NCI-H69 (cell line): ENCODE measurements at regions not wholly inside any gene's neighbourhood (a gene's known extent, or its start where the extent isn't known, plus 50 kb on each side); places are given as distances from the start of the nearest gene placed in this dataset.

Experiments
- DNase-seq: peaks from one replicate; lab custom pipeline; 2025; lab: John Stamatoyannopoulos, UW

DNA sequence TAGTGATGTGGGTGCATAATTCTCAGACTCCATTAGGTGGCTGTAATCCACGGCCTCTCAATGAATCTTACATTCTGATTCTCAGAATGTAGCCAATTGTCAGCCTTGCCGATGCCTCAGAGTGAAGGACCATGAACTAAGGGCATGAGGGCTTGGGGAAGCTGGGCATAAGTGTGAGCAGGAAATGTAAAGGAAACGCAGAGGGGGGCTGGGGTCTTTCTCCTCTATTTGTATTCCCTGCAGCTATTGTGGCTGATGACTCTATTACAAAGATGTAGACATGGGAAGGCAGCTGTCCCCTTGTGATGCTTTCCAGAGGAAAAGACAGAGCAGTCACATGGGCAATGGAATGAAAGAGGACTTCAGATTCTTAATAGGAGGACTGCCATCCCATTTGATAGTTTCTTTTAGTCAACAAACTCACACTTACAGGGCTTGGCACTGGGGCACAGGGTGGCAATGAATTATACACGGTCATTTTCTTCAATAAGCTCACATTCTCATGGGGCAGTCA is 353.2 kb upstream of the PKDCC start:
- no peak for DNase-seq

DNA sequence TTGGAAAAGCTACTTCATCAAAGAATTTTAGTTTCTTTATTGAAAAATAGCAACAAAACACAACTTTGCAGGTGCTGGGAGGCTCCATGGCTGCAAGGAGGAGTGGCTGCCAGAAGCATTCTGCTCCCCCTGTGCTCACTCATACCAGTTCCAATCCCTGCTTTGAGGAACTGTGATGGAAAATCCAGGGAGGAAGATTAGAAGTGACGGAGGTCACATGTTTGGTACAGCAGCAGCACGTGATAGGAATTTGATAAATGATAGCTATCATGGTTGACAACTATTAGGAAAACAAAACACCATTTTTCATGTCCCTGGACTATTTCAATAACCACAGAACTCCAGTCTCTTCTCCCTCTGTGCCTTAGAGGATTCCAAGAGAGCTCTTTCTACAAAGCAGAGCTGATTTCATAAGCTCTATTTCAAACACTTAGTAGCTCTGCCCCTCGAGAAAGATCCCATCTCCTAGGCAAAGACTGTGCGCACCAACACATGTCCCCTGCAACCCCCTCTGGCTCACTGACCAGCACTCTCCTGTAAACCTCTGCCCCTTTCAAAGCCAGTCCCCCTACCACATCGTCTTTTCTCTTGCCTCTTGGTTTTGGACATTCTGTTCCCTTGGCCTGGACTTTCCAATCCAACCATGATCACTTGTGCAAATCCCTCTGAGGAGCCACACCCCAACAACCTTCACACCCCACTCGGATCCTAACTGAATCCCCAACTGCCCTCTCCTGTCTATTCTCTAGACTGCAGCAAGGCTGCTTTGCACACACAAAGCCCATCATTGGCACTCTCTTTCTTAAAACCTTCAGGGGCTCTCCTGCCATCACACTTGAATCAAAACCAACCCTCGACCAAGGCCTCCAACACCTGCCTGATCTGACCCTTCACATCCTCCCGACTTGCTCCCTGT is 352.4 kb upstream of the PKDCC start:
- no peak for DNase-seq

DNA sequence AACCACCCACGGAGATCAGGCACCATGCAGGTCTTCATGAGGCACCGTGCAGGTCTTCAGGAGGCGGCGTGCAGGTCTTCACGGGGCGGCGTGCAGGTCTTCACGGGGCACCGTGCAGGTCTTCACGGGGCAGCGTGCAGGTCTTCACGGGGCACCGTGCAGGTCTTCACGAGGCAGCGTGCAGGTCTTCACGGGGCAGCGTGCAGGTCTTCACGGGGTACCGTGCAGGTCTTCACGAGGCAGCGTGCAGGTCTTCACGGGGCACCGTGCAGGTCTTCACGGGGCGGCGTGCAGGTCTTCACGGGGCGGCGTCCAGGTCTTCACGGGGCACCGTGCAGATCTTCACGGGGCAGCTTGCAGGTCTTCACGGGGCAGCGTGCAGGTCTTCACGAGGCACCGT is 350.4 kb upstream of the PKDCC start:
- no peak for DNase-seq

DNA sequence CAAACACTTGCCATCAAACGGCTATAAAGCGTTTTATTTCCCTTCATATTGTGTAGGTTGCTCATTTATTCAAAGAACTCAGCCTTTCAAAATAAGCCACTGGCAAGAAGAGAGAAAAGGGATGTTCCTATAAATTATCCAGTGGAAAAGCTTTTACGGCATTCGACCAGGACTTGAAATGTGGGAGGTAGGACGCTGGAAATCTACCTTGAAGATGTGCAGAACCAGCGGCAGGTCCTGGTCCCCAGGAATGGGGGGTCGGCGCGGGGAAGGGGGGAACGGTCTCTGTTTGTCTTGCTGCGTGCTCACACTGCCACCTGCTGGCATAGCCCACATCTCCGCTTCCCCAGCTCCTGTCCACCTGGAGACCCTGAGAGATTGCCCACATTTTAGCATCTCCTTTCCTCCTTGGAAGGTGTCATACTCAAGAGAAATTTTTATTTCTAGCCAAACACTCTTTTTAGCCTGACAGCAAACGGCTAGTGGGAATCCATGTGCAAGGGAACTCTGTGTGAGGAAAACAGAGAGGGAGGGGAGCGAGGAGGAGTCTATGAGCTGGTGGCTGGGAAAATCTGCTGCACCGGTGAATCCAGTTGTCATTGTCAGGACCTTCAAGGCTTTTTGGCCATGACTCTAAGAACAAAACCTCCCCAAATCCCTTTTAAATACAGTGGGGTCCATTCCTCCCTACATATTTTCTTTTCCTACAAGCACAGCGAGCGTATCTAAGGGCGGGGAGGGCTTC is 349.0 kb upstream of the PKDCC start:
- peak; percentile 17 for DNase-seq

DNA sequence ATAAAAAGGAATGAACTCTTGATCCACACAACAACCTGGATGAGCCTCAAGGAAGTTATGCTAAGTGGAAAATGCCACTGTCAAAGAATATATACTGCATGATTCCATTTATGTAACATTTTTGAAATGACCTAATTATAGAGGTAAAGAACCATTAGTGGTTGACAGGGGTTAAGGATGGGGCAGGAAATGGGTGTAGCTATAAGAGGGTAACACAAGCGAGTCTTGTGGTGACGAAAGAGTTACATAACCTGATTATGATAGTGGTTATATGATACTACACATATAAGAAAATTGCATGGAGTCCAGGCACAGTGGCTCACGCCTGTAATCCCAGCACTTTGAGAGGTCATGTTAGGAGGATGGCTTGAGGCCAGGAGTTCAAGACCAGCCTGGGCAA is 346.6 kb upstream of the PKDCC start:
- DNase-seq: no peak

- no peak for DNase-seq
Observed at GRCh38 chr2:41703123-41703522, 344.7 kb upstream of the PKDCC start.

DNA sequence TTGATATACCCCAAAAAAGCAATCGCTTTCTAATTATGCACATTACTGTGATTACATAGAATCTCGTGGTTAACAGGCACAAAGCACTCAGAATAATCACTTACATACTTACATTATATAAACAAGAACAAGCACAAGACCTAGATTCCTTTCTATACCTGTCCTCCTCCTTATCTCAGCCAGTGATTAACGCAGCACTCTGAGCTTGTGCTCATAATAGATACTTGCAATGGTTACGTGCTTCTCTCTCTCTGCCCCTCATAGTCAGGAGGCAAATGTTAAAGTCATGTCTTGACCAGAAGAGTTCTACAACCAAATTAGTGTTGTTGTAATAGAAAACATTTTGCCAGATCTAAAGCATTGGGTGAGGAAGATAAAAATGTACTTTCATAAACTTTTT is 342.2 kb upstream of the PKDCC start:
- no peak for DNase-seq

GRCh38 chr2:41706286-41706685 is 341.5 kb upstream of the PKDCC start:
- DNase-seq: no peak

DNA sequence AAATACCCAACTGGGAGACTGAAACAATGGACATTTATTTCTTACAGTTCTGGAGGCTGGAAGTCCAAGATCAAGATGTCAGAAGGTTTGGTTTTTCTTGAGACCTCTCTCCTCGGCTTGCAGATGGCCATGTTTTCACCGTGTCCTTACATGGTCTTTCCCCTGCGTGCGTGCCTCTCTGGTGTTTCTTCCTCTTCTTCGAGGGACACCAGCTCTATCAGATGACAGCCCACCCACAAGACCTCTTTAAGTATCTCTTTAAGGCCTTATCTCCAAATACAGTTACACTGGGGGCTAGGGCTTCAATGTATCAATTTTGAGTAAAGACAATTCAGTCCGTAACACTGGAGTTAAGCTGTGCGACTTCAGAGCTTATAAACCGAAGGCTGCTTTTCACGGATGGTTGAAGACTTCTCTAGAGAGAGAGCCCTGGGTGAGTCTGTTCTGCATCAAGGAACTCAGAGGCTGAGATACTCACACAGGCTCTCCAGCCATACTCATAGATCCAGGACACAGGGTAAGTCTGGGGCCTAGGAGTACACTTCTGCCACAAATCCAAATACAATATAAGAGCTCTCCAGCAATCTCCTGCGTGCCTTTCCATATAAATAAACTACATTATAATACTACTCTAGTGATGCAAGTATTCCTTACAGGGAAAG is 339.9 kb upstream of the PKDCC start:
- DNase-seq: no peak

DNA sequence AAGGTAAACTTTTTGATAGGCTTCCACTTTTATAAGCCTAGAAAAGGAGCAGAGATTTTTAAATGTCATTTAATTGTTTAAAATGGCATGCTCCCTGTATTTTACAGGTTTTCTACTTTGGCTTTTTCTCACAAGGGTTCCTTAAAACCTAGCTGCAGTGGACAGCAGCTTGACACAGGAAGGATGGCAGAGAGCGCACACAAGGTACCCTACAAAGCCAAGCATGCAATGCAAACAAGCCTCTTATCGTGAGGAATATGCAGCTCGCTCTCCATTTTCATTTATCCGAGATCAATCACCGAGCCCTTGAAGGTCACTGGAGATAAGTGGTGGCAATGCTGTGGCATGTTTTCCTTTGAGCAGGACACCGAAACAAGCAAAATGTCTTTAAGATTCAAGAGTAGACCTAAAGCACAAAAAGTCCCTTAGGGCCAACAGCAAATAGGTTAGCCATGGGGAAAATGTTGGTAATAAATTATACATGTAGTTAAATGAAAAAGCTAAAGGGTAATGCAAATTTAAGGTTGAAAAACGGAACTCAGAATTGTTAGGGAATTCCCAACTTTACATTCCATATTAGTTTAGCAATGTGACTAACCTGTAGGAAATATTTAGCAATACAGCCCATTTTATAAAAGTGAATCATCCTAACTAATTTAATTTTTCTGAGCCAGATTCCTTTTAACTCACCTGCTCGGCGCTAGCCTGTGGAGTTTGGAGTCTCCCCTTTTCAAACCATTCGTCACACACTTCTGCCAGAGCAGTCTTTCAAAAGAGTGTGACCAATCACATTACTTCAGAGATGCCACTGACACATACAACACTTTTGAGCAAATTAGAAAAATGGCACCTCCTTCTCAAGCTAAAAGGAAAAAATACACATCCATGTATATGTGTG is 337.9 kb upstream of the PKDCC start:
- no peak for DNase-seq

- DNase-seq: no peak
Observed at GRCh38 chr2:41710944-41711343, 336.9 kb upstream of the PKDCC start.

DNA sequence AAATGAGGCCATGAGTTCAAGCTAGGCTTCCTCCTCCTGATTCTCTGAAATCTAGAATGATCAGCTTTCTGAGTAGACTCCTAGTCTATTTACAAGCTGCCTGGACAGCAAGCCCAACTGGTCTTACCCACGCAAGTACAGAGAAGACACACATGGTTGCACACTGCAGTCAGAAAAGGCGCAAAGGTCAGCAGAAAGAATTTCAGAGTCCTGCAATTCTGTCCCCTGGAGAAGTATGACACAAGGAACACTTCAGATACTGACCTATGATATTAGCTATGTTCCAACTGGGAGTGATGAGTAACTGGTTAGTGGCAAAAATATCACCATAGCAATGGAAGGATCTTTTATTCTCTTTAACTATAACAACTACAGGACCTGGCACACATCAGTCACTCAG is 336.1 kb upstream of the PKDCC start:
- DNase-seq: no peak

GRCh38 chr2:41716497-41716896 is 331.3 kb upstream of the PKDCC start:
- DNase-seq: peak; percentile 88

- DNase-seq: peak; percentile 95
Observed at GRCh38 chr2:41717839-41718238, 330.0 kb upstream of the PKDCC start.

DNA sequence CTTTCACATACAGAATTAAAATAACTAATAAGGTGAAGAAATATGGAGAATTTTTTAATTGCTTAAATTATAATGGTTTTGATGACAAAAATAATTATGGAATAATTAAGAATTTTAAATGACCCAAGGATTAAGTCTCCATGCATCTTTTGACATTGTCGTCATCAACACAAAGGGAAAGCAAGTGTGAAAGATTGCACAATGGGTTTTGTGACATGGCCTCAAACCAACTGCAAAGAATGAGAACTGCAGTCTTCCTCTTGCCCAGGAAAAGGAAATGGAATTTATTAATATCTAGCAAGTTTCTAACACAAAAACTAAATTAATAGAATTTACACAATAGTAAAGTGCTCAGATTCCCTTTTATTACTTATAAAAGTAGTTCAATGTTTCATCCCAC is 329.1 kb upstream of the PKDCC start:
- peak; percentile 15 for DNase-seq

DNA sequence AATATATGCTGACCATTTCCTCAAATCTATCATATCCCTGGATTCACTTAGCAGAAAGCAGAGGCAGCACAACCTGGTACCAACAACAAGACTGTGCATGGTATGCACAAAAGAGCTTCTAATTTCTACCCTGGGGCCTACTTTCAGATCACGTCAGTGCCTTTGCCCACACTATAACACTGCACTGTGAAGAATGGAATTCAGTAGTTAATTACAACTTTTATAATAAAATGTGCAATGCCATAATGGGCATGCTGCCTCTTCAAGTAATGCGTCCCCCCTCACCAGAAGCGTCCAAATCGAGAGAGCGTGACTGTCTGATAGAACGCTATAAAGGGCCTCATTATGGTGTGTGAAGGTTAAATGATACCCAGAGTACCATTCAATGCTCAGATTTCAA is 328.1 kb upstream of the PKDCC start:
- DNase-seq: peak; percentile 83

- no peak for DNase-seq
Observed at GRCh38 chr2:41720331-41721251, 327.2 kb upstream of the PKDCC start.

- DNase-seq: peak; percentile 11
Observed at GRCh38 chr2:41722668-41723369, 325.0 kb upstream of the PKDCC start.

DNA sequence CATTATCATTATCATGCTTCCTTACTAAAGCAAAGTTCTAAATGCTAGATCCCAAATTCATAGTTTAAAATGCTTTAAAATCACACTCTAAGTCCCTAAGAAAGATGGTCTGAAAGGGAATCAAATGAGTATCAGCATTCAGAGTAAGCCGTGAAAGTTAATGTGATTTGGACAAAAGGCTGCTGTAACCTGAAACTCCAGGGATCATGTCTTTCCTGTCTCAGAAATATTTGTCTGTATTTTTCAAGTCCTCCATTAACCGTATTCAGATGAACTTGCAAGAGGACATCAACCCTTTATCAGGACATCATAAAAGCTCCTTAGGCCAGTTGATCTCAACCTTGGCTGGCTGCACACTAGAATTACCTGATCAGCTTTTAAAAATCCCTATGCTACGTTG is 324.3 kb upstream of the PKDCC start:
- peak; percentile 11 for DNase-seq

DNA sequence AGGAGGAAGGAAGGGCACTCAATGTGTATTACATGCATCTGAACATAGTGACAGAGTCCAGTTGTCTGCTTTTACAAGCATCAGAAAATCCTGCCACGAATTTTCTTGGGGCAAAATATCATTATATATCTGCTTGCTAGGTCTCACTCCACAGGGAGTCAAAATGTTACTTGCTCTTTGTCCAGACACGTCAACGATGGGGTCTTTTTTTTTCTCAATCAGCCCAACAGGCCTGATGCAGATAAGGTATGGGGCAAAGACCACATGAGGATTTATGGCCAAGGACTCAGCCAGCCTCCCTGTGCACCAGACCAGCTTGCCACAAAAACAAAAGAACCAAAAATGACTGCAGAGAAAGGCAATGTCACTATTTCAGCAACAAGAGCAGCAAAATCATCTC is 323.4 kb upstream of the PKDCC start:
- DNase-seq: no peak
